Activated B cell treated with CpG ODN at 0.5 μM for 24 hours (primary cell): ENCODE measurements at regions not wholly inside any gene's neighbourhood (a gene's known extent, or its start where the extent isn't known, plus 50 kb on each side); places are given as distances from the start of the nearest gene placed in this dataset.

Source experiments
- ATAC-seq: fragments of 200-7000 bp; cut with Tn5 transposase; one replicate; pipeline ENCODE4 v1.10.0; 2021; ENCODE audit warnings: low read depth, mild to moderate bottlenecking, moderate library complexity
- CTCF ChIA-PET: fragments of 350-600 bp; sonication (Branson Sonifier 250); formaldehyde crosslinking; loops from one replicate; lab custom pipeline; 2021; ENCODE audit warnings: antibody characterized with exemption; lab: Charles Lee
- POLR2A ChIA-PET: fragments of 350-600 bp; sonication (Branson Sonifier 250); formaldehyde crosslinking; loops from one replicate; lab custom pipeline; 2021; ENCODE audit warnings: antibody characterized with exemption; lab: Charles Lee
- DNase-seq: peaks from one replicate; pipeline ENCODE4 v3.0.0; 2022
- H3K27ac Mint-ChIP-seq: one replicate; pipeline ENCODE4 v1.8.0; 2020; ENCODE audit warnings: mixed read lengths
- H3K27me3 Mint-ChIP-seq: one replicate; pipeline ENCODE4 v1.8.0; 2021; ENCODE audit warnings: mixed read lengths
- H3K36me3 Mint-ChIP-seq: one replicate; pipeline ENCODE4 v1.8.0; 2021; ENCODE audit warnings: low read depth, mixed read lengths
- H3K4me1 Mint-ChIP-seq: one replicate; pipeline ENCODE4 v1.8.0; 2021; ENCODE audit warnings: mixed read lengths
- H3K4me3 Mint-ChIP-seq: one replicate; pipeline ENCODE4 v1.8.0; 2020; ENCODE audit warnings: mild to moderate bottlenecking, mixed read lengths
- H3K9me3 Mint-ChIP-seq: one replicate; pipeline ENCODE4 v1.8.0; 2020; ENCODE audit warnings: mixed read lengths
- CTCF ChIP-seq: fragments of 200-600 bp; IDR thresholded peaks from one replicate; pipeline ENCODE4 v1.8.0; 2022; ENCODE audit warnings: antibody characterized with exemption, mild to moderate bottlenecking
- intact Hi-C: fragments of 100-400 bp; cut with micrococcal nuclease; formaldehyde crosslinking; loops from one replicate; pipeline ENCODE4 v1.15.1; 2024

- no peak for TF ChIP-seq CTCF
- ATAC-seq (peak; percentile 34), DNase-seq (no peak)
- H3K4me1 Mint-ChIP-seq = peaks cover 2% of the 10 kb centered on the region
- intact Hi-C loops = no loop called here
- no peaks in the 10 kb centered on the region for H3K27me3 Mint-ChIP-seq
- POLR2A ChIA-PET = no interaction called here
- H3K9me3 Mint-ChIP-seq = no peaks in the 10 kb centered on the region
- no peaks in the 10 kb centered on the region for H3K36me3 Mint-ChIP-seq
- CTCF ChIA-PET = interaction anchor here (1.1 to 1.2 kb wide), 2 partner anchors 12 to 203 kb away, joined by 4 read pairs; no protein-coding TSS in a partner anchor
- H3K27ac Mint-ChIP-seq = no peak overlapping the region
- H3K4me3 Mint-ChIP-seq = no peak overlapping the region
These were observed 708.8 kb downstream of the DHX35 start for GRCh38 chr20:39670988-39671387.

- intact Hi-C loops = no loop called here
- no peaks in the 10 kb centered on the region for H3K27me3 Mint-ChIP-seq
- no peak overlapping the region for H3K4me3 Mint-ChIP-seq
- H3K27ac Mint-ChIP-seq = no peak overlapping the region
- no peak for ATAC-seq
- no peaks in the 10 kb centered on the region for H3K36me3 Mint-ChIP-seq
- ChIA-PET POLR2A (no interaction called here), CTCF (interaction anchor here (1.2 kb wide), 1 partner anchor 11 kb away, joined by 4 read pairs; no protein-coding TSS in a partner anchor)
- H3K9me3 Mint-ChIP-seq = no peaks in the 10 kb centered on the region
- TF ChIP-seq CTCF = no peak
- H3K4me1 Mint-ChIP-seq = peaks cover 2% of the 10 kb centered on the region
- DNase-seq = no peak
These were observed 707.5 kb downstream of the DHX35 start for GRCh38 chr20:39669659-39670058.

GRCh38 chr20:39668038-39668437 lies 705.9 kb downstream of the DHX35 start:
- CTCF ChIA-PET = no interaction called here
- H3K36me3 Mint-ChIP-seq = no peaks in the 10 kb centered on the region
- H3K4me3 Mint-ChIP-seq = no peak overlapping the region
- H3K9me3 Mint-ChIP-seq = no peaks in the 10 kb centered on the region
- ATAC-seq = no peak
- intact Hi-C loops = no loop called here
- DNase-seq = no peak
- no peaks in the 10 kb centered on the region for H3K27me3 Mint-ChIP-seq
- no peak overlapping the region for H3K27ac Mint-ChIP-seq
- peaks cover 2% of the 10 kb centered on the region for H3K4me1 Mint-ChIP-seq
- no peak for TF ChIP-seq CTCF
- POLR2A ChIA-PET = no interaction called here

DNA sequence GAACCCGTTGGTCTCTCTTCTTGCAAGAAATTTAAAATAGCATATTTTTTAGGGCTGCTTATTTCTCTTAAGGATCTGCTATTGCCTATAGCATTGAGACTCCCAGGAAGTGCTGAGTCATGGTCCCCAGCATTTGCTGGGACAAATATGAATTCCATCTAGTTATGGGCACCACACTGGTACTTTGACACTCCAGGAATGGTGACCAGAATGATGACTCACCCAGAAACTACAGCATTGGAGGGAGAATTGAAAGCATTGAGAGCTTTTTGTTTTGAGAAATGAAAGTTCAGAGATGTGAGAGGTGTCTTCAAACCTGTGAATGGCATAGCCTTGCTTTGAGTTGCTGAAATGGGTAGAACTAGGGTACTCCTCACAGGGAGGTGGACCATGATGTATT lies 699.7 kb downstream of the DHX35 start:
- intact Hi-C loops = no loop called here
- DNase-seq (no peak), ATAC-seq (no peak)
- H3K36me3 Mint-ChIP-seq = no peaks in the 10 kb centered on the region
- peaks cover 13% of the 10 kb centered on the region for H3K4me1 Mint-ChIP-seq
- CTCF ChIA-PET = interaction anchor here (1.4 kb wide), 1 partner anchor 373 kb away, joined by 4 read pairs; no protein-coding TSS in a partner anchor
- no peaks in the 10 kb centered on the region for H3K27me3 Mint-ChIP-seq
- H3K27ac Mint-ChIP-seq = no peak overlapping the region
- TF ChIP-seq CTCF = no peak
- no peak overlapping the region for H3K4me3 Mint-ChIP-seq
- H3K9me3 Mint-ChIP-seq = no peaks in the 10 kb centered on the region
- POLR2A ChIA-PET = no interaction called here

DNA sequence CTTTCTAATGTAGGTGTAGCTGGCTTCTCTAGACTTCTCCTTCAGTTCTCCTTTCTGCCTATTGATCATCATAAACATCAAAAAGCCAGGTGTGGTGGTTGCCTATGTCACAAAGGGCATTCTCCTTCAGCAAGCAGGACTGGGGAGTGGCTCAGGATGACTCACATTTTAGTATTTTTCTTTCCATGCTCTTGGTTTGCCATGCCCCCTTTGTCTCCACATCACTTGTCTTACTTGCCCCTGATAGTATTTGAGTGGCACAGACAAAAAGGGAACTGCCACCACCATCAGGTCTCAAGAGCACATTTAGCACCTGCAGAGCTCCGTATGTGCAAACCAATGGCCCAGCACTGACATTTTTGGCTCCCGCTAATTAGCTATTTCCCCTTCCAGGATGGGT lies 698.8 kb downstream of the DHX35 start:
- CTCF ChIA-PET = interaction anchor here (1.4 kb wide), 2 partner anchors 262 to 372 kb away, joined by 3 to 4 read pairs; no protein-coding TSS in a partner anchor
- intact Hi-C loops = no loop called here
- H3K4me3 Mint-ChIP-seq = no peak overlapping the region

More for the DNA sequence above, 698.8 kb downstream of the DHX35 start:
- Mint-ChIP-seq H3K36me3 (no peaks in the 10 kb centered on the region), H3K9me3 (no peaks in the 10 kb centered on the region), H3K27me3 (no peaks in the 10 kb centered on the region), H3K4me1 (peaks cover 13% of the 10 kb centered on the region), H3K27ac (peak overlapping the region; percentile 2)
- no peak for TF ChIP-seq CTCF
- DNase-seq = no peak
- POLR2A ChIA-PET = no interaction called here
- ATAC-seq = peak; percentile 81
